Pancreas (tissue), 10 donors: ENCODE measurements at regions not wholly inside any gene's neighbourhood (a gene's known extent, or its start where the extent isn't known, plus 50 kb on each side); places are given as distances from the start of the nearest gene placed in this dataset.
"Not testable (repeated sequence)": the region's sequence is repeated elsewhere in the genome, so short reads cannot be mapped to it uniquely, and the experiment has no call there.

Source experiments
- ATAC-seq, 4 donors: fragments of 200-7000 bp; cut with Tn5 transposase; one replicate each; pipeline versions ENCODE4 v1.8.0 to v1.9.1; 2020; ENCODE audit warnings: mild to moderate bottlenecking in 4 of 4, moderate library complexity in 4 of 4
- DNase-seq, 6 donors: peaks; one replicate each; pipeline ENCODE4 v3.0.0-alpha.2; 2020
- FAIRE-seq: peaks from 2 replicates; lab custom pipeline; 2012; peaks lifted over from hg19 to GRCh38; lab: Jason Lieb, UNC
- H3K27ac ChIP-seq, 4 donors: fragments of 200-600 bp; sonication (generic); 1 replicate in 3 of 4; 2 replicates in 1 of 4; pipeline versions ENCODE4 v1.5.0 to v1.8.0; 2020
- H3K27me3 ChIP-seq, 4 donors: fragments of 200-600 bp; one replicate each; pipeline ENCODE4 v1.8.0; 2021
- H3K36me3 ChIP-seq, 3 donors: fragments of 200-600 bp; sonication (generic) in 1 of 3; one replicate each; pipeline versions ENCODE4 v1.5.0 to v1.8.0; 2020 to 2021
- H3K4me1 ChIP-seq, 3 donors: fragments of 200-600 bp; one replicate each; pipeline ENCODE4 v1.8.0; 2021
- H3K4me3 ChIP-seq, 4 donors: fragments of 200-600 bp; sonication (generic) in 2 of 4; one replicate each; pipeline versions ENCODE4 v1.5.0 to v1.8.0; 2020 to 2021
- H3K9me3 ChIP-seq, 4 donors: fragments of 200-600 bp; one replicate each; pipeline ENCODE4 v1.8.0; 2021
- CTCF ChIP-seq, 4 donors: fragments of 200-600 bp; sonication (generic) in 3 of 4; IDR thresholded peaks; one replicate each; pipeline versions ENCODE4 v1.5.0 to v1.8.0; 2021; ENCODE audit warnings: antibody characterized with exemption in 4 of 4
- WGBS, 2 donors: extraction: QIAGEN DNeasy Blood & Tissue Kit; methylation state at CpG; one replicate each; pipeline ENCODE4 v1.1.7; 2013; 5-methylcytosine and 5-hydroxymethylcytosine counted together
- intact Hi-C, 3 donors: fragments of 100-400 bp; cut with DNase I; formaldehyde crosslinking; loops; one replicate each; pipeline versions ENCODE4 v1.11.1 to v1.14.2; 2022
- donor health status: healthy with polysubstance abuse.
- donor health status: DM: no; HTN: no; CAD: no; lungs with moderate emphysema.
- donor health status: DM: no; HTN: no; CAD: no.
- donor health status: control.
- donor health status: control.
- donor health status: Bipolar disorder and iron deficiency.
- donor health status: DM: yes; HTN: yes; CAD: no.
- donor health status: DM: no; HTN: no; CAD: no.
- donor health status: DM: no; HTN: no; CAD: no.
- donor health status: DM: yes; HTN: yes; CAD: no.

GRCh38 chr13:21291840-21292239, 115.4 kb downstream of the MRPL57 start:
- no peaks in the 10 kb centered on the region for H3K36me3 ChIP-seq
- no peak for ATAC-seq
- H3K27me3 ChIP-seq: no peaks in the 10 kb centered on the region
- no peak for DNase-seq
- FAIRE-seq: no peak
- H3K27ac ChIP-seq: no peak overlapping the region
- H3K4me1 ChIP-seq: peaks cover 0 to 4% (median 0%) of the 10 kb centered on the region in 3 donors
- 58 to 65% methylated on average over 7 of the region's 7 CpGs for WGBS, 2 donors
- H3K4me3 ChIP-seq: no peak overlapping the region
- intact Hi-C loops: loop anchor here in 1 of 3 donors (10.0 kb wide), 1 partner anchor 193 kb away; no protein-coding TSS in a partner anchor
- no peak for TF ChIP-seq CTCF (IDR thresholded peaks at IDR 0.05)
- no peaks in the 10 kb centered on the region for H3K9me3 ChIP-seq

GRCh38 chr13:21296991-21297390, 120.5 kb downstream of the MRPL57 start:
- DNase-seq (peak in 3 of 6 donors; percentile 16 to 31 (median 25)), ATAC-seq (peak; percentile 29 to 80 (median 52))
- H3K9me3 ChIP-seq, H3K27ac ChIP-seq, H3K4me3 ChIP-seq, H3K36me3 ChIP-seq, H3K27me3 ChIP-seq, FAIRE-seq: not testable (repeated sequence)
- 16 to 27% methylated on average over 5 of the region's 5 CpGs for WGBS, 2 donors
- peaks cover 0 to 12% (median 10%) of the 10 kb centered on the region in 3 donors for H3K4me1 ChIP-seq
- intact Hi-C loops: loop anchor here in 1 of 3 donors (10.0 kb wide), 1 partner anchor 188 kb away; no protein-coding TSS in a partner anchor

- peak overlapping the region in 2 of 4 donors; percentile 57 to 90 for H3K4me3 ChIP-seq
- WGBS, 2 donors: 68 to 70% methylated on average over 2 of the region's 2 CpGs
- peak overlapping the region in 3 of 4 donors; percentile 6 to 66 (median 34) for H3K27ac ChIP-seq
- H3K36me3 ChIP-seq: no peaks in the 10 kb centered on the region
- no peak for TF ChIP-seq CTCF (IDR thresholded peaks at IDR 0.05)
- FAIRE-seq (no peak), ATAC-seq (peak in 1 of 4 donors; percentile 1), DNase-seq (no peak)
- H3K9me3 ChIP-seq: no peaks in the 10 kb centered on the region
- no peaks in the 10 kb centered on the region for H3K27me3 ChIP-seq
- H3K4me1 ChIP-seq: peaks cover 0 to 12% (median 10%) of the 10 kb centered on the region in 3 donors
- intact Hi-C loops: loop anchor here in 1 of 3 donors (10.0 kb wide), 1 partner anchor 187 kb away; no protein-coding TSS in a partner anchor
These were observed 121.0 kb downstream of the MRPL57 start for GRCh38 chr13:21297447-21297846.

- peak; percentile 96 to 99 (median 99) for ATAC-seq
These were observed 121.7 kb downstream of the MRPL57 start for GRCh38 chr13:21297914-21298831.

More at GRCh38 chr13:21297914-21298831, 121.7 kb downstream of the MRPL57 start:
- DNase-seq (peak; percentile 83 to 94 (median 89)), FAIRE-seq (peak; percentile 70)
- 0% methylated on average over 70 to 74 of the region's 74 CpGs for WGBS, 2 donors
- H3K36me3 ChIP-seq: no peaks in the 10 kb centered on the region
- TF ChIP-seq CTCF (IDR thresholded peaks at IDR 0.05): peak; percentile 76 to 83 (median 80)
- H3K9me3 ChIP-seq: no peaks in the 10 kb centered on the region
- H3K27me3 ChIP-seq: no peaks in the 10 kb centered on the region
- H3K27ac ChIP-seq: peak overlapping the region; percentile 30 to 71 (median 63)
- intact Hi-C loops: loop anchor here in 1 of 3 donors (10.0 kb wide), 1 partner anchor 187 kb away; no protein-coding TSS in a partner anchor
- peak overlapping the region; percentile 57 to 92 (median 80) for H3K4me3 ChIP-seq
- H3K4me1 ChIP-seq: peaks cover 0 to 12% (median 10%) of the 10 kb centered on the region in 3 donors
